GM23248 (cell line): ENCODE measurements at regions not wholly inside any gene's neighbourhood (a gene's known extent, or its start where the extent isn't known, plus 50 kb on each side); places are given as distances from the start of the nearest gene placed in this dataset.

Experiments
- DNase-seq: peaks from one replicate; pipeline ENCODE4 v3.0.0-alpha.2; 2015
- H2AFZ ChIP-seq: fragments of 200-600 bp; sonication (generic); 2 replicates; pipeline ENCODE4 v1.6.1; 2016; ENCODE audit warnings: antibody characterized with exemption
- H3F3A ChIP-seq: fragments of 200-600 bp; sonication (generic); 2 replicates; pipeline ENCODE4 v1.6.1; 2016; ENCODE audit warnings: mild to moderate bottlenecking, antibody characterized with exemption, mixed run types; ENCODE audit not compliant: insufficient read depth
- H3K27ac ChIP-seq: fragments of 200-600 bp; sonication (generic); 2 replicates; pipeline ENCODE4 v1.5.1; 2016; ENCODE audit warnings: mild to moderate bottlenecking
- H3K27me3 ChIP-seq: fragments of 200-600 bp; sonication (generic); replicated peaks from 2 replicates; pipeline ENCODE4 v1.6.1; 2016; ENCODE audit warnings: mild to moderate bottlenecking; ENCODE audit not compliant: insufficient read depth
- H3K36me3 ChIP-seq: fragments of 200-600 bp; sonication (generic); 2 replicates; pipeline ENCODE4 v1.6.1; 2016; ENCODE audit warnings: low read depth, mild to moderate bottlenecking
- H3K4me1 ChIP-seq: fragments of 200-600 bp; sonication (generic); 2 replicates; pipeline ENCODE4 v1.6.1; 2016; ENCODE audit warnings: mild to moderate bottlenecking; ENCODE audit not compliant: insufficient read depth
- H3K4me2 ChIP-seq: fragments of 200-600 bp; sonication (generic); one replicate; pipeline ENCODE4 v1.6.1; 2016; ENCODE audit warnings: mild to moderate bottlenecking; ENCODE audit not compliant: unreplicated experiment
- H3K4me3 ChIP-seq: fragments of 200-600 bp; sonication (generic); 2 replicates; pipeline ENCODE4 v1.5.1; 2016; ENCODE audit warnings: mild to moderate bottlenecking
- H3K79me2 ChIP-seq: fragments of 200-600 bp; sonication (generic); 2 replicates; pipeline ENCODE4 v1.6.1; 2016; ENCODE audit warnings: mild to moderate bottlenecking; ENCODE audit not compliant: insufficient read depth
- H3K9ac ChIP-seq: fragments of 200-600 bp; sonication (generic); 2 replicates; pipeline ENCODE4 v1.6.1; 2016; ENCODE audit warnings: mild to moderate bottlenecking
- H3K9me2 ChIP-seq: fragments of 200-600 bp; sonication (generic); 2 replicates; pipeline ENCODE4 v1.6.1; 2016; ENCODE audit warnings: mixed run types, mild to moderate bottlenecking, moderate library complexity; ENCODE audit not compliant: insufficient read depth
- H3K9me3 ChIP-seq: fragments of 200-600 bp; sonication (generic); one replicate; pipeline ENCODE4 v1.6.1; 2017; ENCODE audit warnings: low read depth
- H4K20me1 ChIP-seq: fragments of 200-600 bp; sonication (generic); 2 replicates; pipeline ENCODE4 v1.6.0; 2016; ENCODE audit not compliant: insufficient read depth
- EZH2 ChIP-seq: fragments of 200-600 bp; sonication (generic); IDR thresholded peaks from 2 replicates; pipeline ENCODE4 v1.6.1; 2018; ENCODE audit warnings: antibody characterized with exemption, mild to moderate bottlenecking; ENCODE audit not compliant: insufficient read depth, poor library complexity, severe bottlenecking
- EZH2phosphoT487 ChIP-seq: fragments of 200-600 bp; sonication (generic); IDR thresholded peaks from 2 replicates; pipeline ENCODE4 v1.6.1; 2018; ENCODE audit warnings: antibody characterized with exemption, moderate library complexity, mild to moderate bottlenecking, low read depth; ENCODE audit not compliant: insufficient read depth
- WGBS, 2 experiments: methylation state at CpG; one replicate each; pipeline ENCODE4 v1.1.6; 2015 to 2017; ENCODE audit warnings: low lambda C conversion rate in 2 of 2, low coverage in 1 of 2; ENCODE audit errors: missing lambda C conversion rate in 2 of 2; 5-methylcytosine and 5-hydroxymethylcytosine counted together
- in situ Hi-C: fragments of 300-500 bp; cut with MboI; formaldehyde crosslinking; loops from 2 replicates; pipeline ENCODE4 v1.15.0; 2020

- Histone ChIP-seq H2AFZ (no peak overlapping the region), H3K9me2 (no peaks in the 10 kb centered on the region; the same call in 1 of the 2 replicates), H3K4me2 (no peak overlapping the region), H3F3A (no peaks in the 10 kb centered on the region), H3K4me3 (no peak overlapping the region), H3K4me1 (no peaks in the 10 kb centered on the region), H3K9ac (no peak overlapping the region), H3K36me3 (no peaks in the 10 kb centered on the region), H4K20me1 (no peaks in the 10 kb centered on the region), H3K9me3 (no peaks in the 10 kb centered on the region), H3K27ac (no peak overlapping the region), H3K79me2 (no peaks in the 10 kb centered on the region), H3K27me3 (no peaks in the 10 kb centered on the region)
- no peak for TF ChIP-seq EZH2
- TF ChIP-seq EZH2phosphoT487 = no peak
- 35 to 40% methylated on average over 2 of the region's 2 CpGs for WGBS, 2 experiments
- peak; percentile 17 for DNase-seq
- in situ Hi-C loops = no loop called here
Observed at GRCh38 chr5:93006915-93007314, 574.1 kb downstream of the NR2F1-AS1 start.

- in situ Hi-C loops = no loop called here
- H2AFZ ChIP-seq = peak overlapping the region; percentile 85
- TF ChIP-seq EZH2phosphoT487 (no peak), EZH2 (no peak)
- H3K9me2 ChIP-seq = no peaks in the 10 kb centered on the region
- H3F3A ChIP-seq = no peaks in the 10 kb centered on the region
- H3K4me3 ChIP-seq = peak overlapping the region; percentile 46
- no peak overlapping the region for H3K9ac ChIP-seq
- H3K27ac ChIP-seq = no peak overlapping the region
- WGBS, 2 experiments = 21 to 25% methylated on average over 5 of the region's 5 CpGs
- peaks cover 8% of the 10 kb centered on the region for H3K9me3 ChIP-seq
- no peaks in the 10 kb centered on the region for H3K79me2 ChIP-seq
- H4K20me1 ChIP-seq = no peaks in the 10 kb centered on the region
- no peaks in the 10 kb centered on the region for H3K36me3 ChIP-seq
- H3K27me3 ChIP-seq = no peaks in the 10 kb centered on the region
- H3K4me1 ChIP-seq = no peaks in the 10 kb centered on the region
- no peak for DNase-seq
- peak overlapping the region; percentile 66 for H3K4me2 ChIP-seq
Observed at GRCh38 chr5:92998456-92998855, 582.6 kb downstream of the NR2F1-AS1 start.

GRCh38 chr5:92994392-92994791, 586.6 kb downstream of the NR2F1-AS1 start:
- H3K36me3 ChIP-seq = no peaks in the 10 kb centered on the region
- H3K27me3 ChIP-seq = no peaks in the 10 kb centered on the region
- no peaks in the 10 kb centered on the region for H4K20me1 ChIP-seq
- H3K9ac ChIP-seq = no peak overlapping the region
- H3F3A ChIP-seq = no peaks in the 10 kb centered on the region
- in situ Hi-C loops = no loop called here
- peaks cover 8% of the 10 kb centered on the region for H3K9me3 ChIP-seq
- no peaks in the 10 kb centered on the region for H3K9me2 ChIP-seq
- no peak for DNase-seq
- WGBS, 2 experiments = 79 to 81% methylated on average over 1 of the region's 1 CpG
- H3K4me3 ChIP-seq = no peak overlapping the region
- H3K79me2 ChIP-seq = no peaks in the 10 kb centered on the region
- H3K4me1 ChIP-seq = 0 out of 2 replicates have a peak, but pooled peaks cover 7% of the 10 kb centered on the region
- no peak overlapping the region for H3K4me2 ChIP-seq
- no peak for TF ChIP-seq EZH2phosphoT487
- TF ChIP-seq EZH2 = no peak
- H2AFZ ChIP-seq = no peak overlapping the region
- no peak overlapping the region for H3K27ac ChIP-seq

GRCh38 chr5:92992073-92992472, 588.9 kb downstream of the NR2F1-AS1 start:
- H3F3A ChIP-seq = no peaks in the 10 kb centered on the region
- no peaks in the 10 kb centered on the region for H4K20me1 ChIP-seq
- no peaks in the 10 kb centered on the region for H3K9me2 ChIP-seq
- H3K4me1 ChIP-seq = 0 out of 2 replicates have a peak, but pooled peaks cover 7% of the 10 kb centered on the region
- no peaks in the 10 kb centered on the region for H3K79me2 ChIP-seq
- H3K4me3 ChIP-seq = no peak overlapping the region
- peaks cover 8% of the 10 kb centered on the region for H3K9me3 ChIP-seq
- H3K9ac ChIP-seq = no peak overlapping the region
- no peak overlapping the region for H3K27ac ChIP-seq
- in situ Hi-C loops = no loop called here
- peak; percentile 25 for DNase-seq
- H3K36me3 ChIP-seq = no peaks in the 10 kb centered on the region
- no peak overlapping the region for H3K4me2 ChIP-seq
- no peaks in the 10 kb centered on the region for H3K27me3 ChIP-seq
- TF ChIP-seq EZH2phosphoT487 = no peak
- TF ChIP-seq EZH2 = no peak
- 0 out of 2 replicates have a peak overlapping the region, but pooled peaks have one; percentile 6 for H2AFZ ChIP-seq

GRCh38 chr5:92991581-92992067, 589.4 kb downstream of the NR2F1-AS1 start:
- TF ChIP-seq EZH2 = no peak
- in situ Hi-C loops = no loop called here

More at GRCh38 chr5:92991581-92992067, 589.4 kb downstream of the NR2F1-AS1 start:
- no peak overlapping the region for H3K27ac ChIP-seq
- no peaks in the 10 kb centered on the region for H3K27me3 ChIP-seq
- H3K9ac ChIP-seq = no peak overlapping the region
- WGBS, 2 experiments = 27 to 43% methylated on average over 3 of the region's 3 CpGs
- H4K20me1 ChIP-seq = no peaks in the 10 kb centered on the region
- no peak overlapping the region for H3K4me2 ChIP-seq
- no peaks in the 10 kb centered on the region for H3K36me3 ChIP-seq
- H3K4me1 ChIP-seq = 0 out of 2 replicates have a peak, but pooled peaks cover 7% of the 10 kb centered on the region
- DNase-seq = no peak
- no peaks in the 10 kb centered on the region for H3K9me2 ChIP-seq
- H3K9me3 ChIP-seq = peaks cover 8% of the 10 kb centered on the region
- H3K4me3 ChIP-seq = no peak overlapping the region
- no peaks in the 10 kb centered on the region for H3F3A ChIP-seq
- H3K79me2 ChIP-seq = no peaks in the 10 kb centered on the region
- H2AFZ ChIP-seq = 0 out of 2 replicates have a peak overlapping the region, but pooled peaks have one; percentile 6
